BJ (cell line): ENCODE measurements at regions not wholly inside any gene's neighbourhood (a gene's known extent, or its start where the extent isn't known, plus 50 kb on each side); places are given as distances from the start of the nearest gene placed in this dataset.

Source experiments
- CTCF ChIA-PET: fragments of 350-600 bp; formaldehyde crosslinking; extraction: SDS; loops from one replicate; lab custom pipeline; 2021; ENCODE audit warnings: antibody characterized with exemption, inconsistent platforms; lab: Yijun Ruan, JAX
- POLR2A ChIA-PET: fragments of 300-600 bp; sonication (Branson Sonifier 250); formaldehyde crosslinking; extraction: SDS; loops from one replicate; lab custom pipeline; 2021; ENCODE audit warnings: antibody characterized with exemption; lab: Charles Lee
- DNase-seq: peaks from one replicate; pipeline ENCODE4 v3.0.0-alpha.2; 2011; ENCODE audit warnings: low read depth
- H3K27me3 ChIP-seq: 2 replicates; pipeline ENCODE4 v1.6.0; 2011; ENCODE audit warnings: low read length; ENCODE audit not compliant: control insufficient read depth, insufficient read depth
- H3K36me3 ChIP-seq: 2 replicates; pipeline ENCODE4 v1.5.1; 2011; ENCODE audit warnings: low read length; ENCODE audit not compliant: control insufficient read depth, insufficient read depth
- H3K4me3 ChIP-seq: 2 replicates; pipeline ENCODE4 v1.5.1; 2011; ENCODE audit warnings: low read depth, mild to moderate bottlenecking, control low read depth, low read length
- CTCF ChIP-seq: IDR thresholded peaks from 2 replicates; pipeline ENCODE4 v1.5.1; 2011; ENCODE audit warnings: low read depth, mild to moderate bottlenecking, control low read depth, inconsistent platforms, low read length, moderate library complexity; ENCODE audit not compliant: insufficient read depth

- TF ChIP-seq CTCF = no peak
- Histone ChIP-seq H3K27me3 (no peaks in the 10 kb centered on the region), H3K4me3 (no peak overlapping the region), H3K36me3 (no peaks in the 10 kb centered on the region)
- POLR2A ChIA-PET = no interaction called here
- DNase-seq = no peak
- CTCF ChIA-PET = no interaction called here
Observed at GRCh38 chr12:72766517-72766916, 494.3 kb downstream of the TRHDE start.

GRCh38 chr12:72774023-72774422 is 501.9 kb downstream of the TRHDE start:
- no peaks in the 10 kb centered on the region for H3K27me3 ChIP-seq
- no peaks in the 10 kb centered on the region for H3K36me3 ChIP-seq
- ChIA-PET CTCF (no interaction called here), POLR2A (no interaction called here)
- no peak for TF ChIP-seq CTCF
- DNase-seq = no peak
- no peak overlapping the region for H3K4me3 ChIP-seq

- ChIA-PET CTCF (no interaction called here), POLR2A (no interaction called here)
- Histone ChIP-seq H3K27me3 (no peaks in the 10 kb centered on the region), H3K36me3 (no peaks in the 10 kb centered on the region), H3K4me3 (no peak overlapping the region)
- no peak for DNase-seq
- no peak for TF ChIP-seq CTCF
Observed at GRCh38 chr12:72777806-72778205, 505.6 kb downstream of the TRHDE start.

GRCh38 chr12:72790273-72790672 is 518.1 kb downstream of the TRHDE start:
- TF ChIP-seq CTCF = no peak
- H3K36me3 ChIP-seq = no peaks in the 10 kb centered on the region
- H3K4me3 ChIP-seq = no peak overlapping the region
- ChIA-PET CTCF (no interaction called here), POLR2A (no interaction called here)
- DNase-seq = peak; percentile 1
- H3K27me3 ChIP-seq = no peaks in the 10 kb centered on the region

GRCh38 chr12:72792889-72793288 is 520.7 kb downstream of the TRHDE start:
- H3K27me3 ChIP-seq = no peaks in the 10 kb centered on the region
- CTCF ChIA-PET = no interaction called here
- TF ChIP-seq CTCF = no peak

More at GRCh38 chr12:72792889-72793288, 520.7 kb downstream of the TRHDE start:
- Histone ChIP-seq H3K4me3 (no peak overlapping the region), H3K36me3 (no peaks in the 10 kb centered on the region)
- no peak for DNase-seq
- POLR2A ChIA-PET = no interaction called here
